ENCODE measurements at regions not wholly inside any gene's neighbourhood (a gene's known extent, or its start where the extent isn't known, plus 50 kb on each side); places are given as distances from the start of the nearest gene placed in this dataset.
"Not testable (repeated sequence)": the region's sequence is repeated elsewhere in the genome, so short reads cannot be mapped to it uniquely, and the experiment has no call there.

DNA sequence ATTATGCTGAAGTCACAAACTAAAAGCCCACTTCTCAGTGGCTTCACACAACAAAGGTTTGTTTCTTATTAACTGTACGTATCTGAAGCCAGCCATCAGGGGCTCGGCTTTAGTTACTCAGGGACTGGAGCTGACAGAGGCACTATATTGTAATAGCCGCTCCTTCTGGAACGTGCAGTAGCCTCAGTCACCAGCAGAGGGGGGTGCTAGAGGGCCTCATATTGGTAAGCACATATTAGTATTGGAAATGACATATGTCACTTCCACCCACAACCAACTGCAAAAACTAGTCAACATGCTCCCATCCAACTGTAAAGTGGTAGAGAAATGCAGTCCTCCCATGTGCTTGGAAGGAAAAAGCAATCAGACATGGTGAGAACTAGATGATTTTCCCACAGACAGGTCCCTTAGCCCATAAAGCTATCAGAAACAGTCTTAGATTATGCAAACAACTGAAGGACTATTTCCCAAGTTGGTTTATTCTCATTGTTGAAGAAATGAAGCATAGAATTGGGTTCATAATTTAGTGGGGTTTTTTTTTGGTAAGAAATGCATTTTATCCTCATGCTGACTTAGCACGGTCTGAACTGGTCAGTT lies 183.6 kb upstream of the G2E3 start:
- peak; percentile 12 for DNase-seq

GRCh38 chr14:30381861-30382480 lies 177.0 kb upstream of the G2E3 start:
- DNase-seq, result no peak

DNA sequence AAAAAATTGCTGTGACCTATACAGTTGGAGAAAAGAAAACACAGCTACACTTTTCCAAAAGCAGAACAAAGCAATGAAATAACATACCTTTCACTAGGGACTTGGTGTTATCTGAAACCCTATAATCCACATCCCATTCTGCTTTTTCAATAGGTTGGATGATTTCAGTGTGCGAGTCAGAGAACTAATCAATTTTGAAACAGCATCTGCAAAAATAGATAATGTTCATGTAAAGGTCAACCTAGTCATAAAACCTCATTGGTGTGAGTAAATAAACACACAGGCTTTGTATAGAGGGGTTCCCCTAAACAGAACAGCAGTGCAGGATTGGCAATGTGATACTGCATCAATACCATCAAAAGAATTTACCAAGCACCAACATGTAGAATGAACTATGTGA lies 173.0 kb upstream of the G2E3 start:
- DNase-seq, result no peak

DNA sequence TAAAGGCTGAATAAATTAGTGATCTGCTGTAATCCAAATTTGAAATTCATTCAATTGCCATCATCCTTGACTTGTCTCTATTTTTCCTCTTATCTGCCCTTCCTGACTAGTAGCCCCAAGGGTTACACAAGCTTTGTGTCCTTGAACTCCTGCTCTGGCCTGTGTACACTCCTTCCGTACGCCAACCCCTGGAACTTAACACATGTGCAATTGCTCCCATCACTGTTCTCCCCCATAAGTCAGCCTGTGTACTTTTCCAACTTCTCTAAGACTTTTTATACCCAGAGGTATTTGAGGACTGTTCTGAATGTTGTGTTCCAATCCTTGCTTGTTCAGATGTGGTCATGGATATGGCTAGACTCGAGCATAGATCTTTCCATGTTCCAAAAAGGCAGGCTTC lies 171.1 kb upstream of the G2E3 start:
- DNase-seq, result no peak

DNA sequence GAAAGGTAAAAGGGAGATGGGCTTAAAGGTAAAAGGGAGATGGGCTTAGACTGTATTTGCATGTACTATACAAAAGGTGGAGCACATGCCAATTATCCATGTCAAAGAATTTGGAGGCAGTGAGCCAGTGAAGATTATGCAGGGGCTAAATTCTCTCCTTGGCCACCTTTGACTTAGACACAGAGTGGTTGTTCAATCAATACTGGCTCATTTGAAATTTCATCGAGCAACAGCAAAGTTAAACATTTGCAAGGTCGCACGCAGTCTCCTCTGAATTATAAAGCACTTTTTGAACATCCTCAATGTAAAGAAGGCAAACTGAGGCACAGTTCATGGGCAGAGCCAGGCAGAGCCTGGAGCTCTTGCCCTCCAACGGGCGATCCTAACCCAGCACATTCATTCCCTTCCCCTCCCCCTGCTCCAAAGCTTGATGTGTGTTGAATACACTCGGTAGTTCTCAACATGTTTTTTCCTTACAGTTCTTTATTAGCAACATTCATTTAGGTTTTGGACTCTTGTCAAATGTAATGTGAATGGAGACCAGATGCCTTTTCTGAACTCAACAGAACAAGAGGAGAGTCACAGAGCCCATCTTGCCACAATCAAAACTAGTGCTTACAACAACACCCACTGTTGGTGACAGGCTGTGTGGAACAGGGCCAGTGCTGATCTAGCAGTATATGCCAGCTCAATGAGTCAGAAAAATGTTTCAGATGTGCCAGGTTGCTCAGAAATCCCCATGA lies 169.7 kb upstream of the G2E3 start:
- DNase-seq, result no peak

GRCh38 chr14:30389877-30390385 lies 169.0 kb upstream of the G2E3 start:
- no peak for DNase-seq

DNA sequence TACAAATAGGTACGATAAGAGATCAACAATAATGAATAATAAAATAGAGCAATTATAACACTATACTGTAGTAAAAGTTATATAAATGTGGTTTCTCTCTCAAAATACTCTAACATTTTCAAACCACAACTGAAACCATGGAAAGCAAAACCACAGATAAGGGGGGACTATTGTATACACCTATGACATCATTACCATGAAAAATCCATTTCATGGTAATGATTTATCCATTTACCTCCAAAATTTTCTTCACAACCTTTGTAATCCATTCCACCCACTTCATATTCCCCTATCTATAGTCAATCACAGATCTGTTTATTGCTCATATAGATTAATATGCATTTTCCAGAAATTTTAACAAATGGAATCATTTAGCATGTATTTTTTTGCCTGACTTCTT lies 163.9 kb upstream of the G2E3 start:
- no peak for DNase-seq

- no peak for DNase-seq
Measured at GRCh38 chr14:30402846-30403245, 156.1 kb upstream of the G2E3 start.

GRCh38 chr14:30403791-30404190 lies 155.2 kb upstream of the G2E3 start:
- no peak for DNase-seq

DNA sequence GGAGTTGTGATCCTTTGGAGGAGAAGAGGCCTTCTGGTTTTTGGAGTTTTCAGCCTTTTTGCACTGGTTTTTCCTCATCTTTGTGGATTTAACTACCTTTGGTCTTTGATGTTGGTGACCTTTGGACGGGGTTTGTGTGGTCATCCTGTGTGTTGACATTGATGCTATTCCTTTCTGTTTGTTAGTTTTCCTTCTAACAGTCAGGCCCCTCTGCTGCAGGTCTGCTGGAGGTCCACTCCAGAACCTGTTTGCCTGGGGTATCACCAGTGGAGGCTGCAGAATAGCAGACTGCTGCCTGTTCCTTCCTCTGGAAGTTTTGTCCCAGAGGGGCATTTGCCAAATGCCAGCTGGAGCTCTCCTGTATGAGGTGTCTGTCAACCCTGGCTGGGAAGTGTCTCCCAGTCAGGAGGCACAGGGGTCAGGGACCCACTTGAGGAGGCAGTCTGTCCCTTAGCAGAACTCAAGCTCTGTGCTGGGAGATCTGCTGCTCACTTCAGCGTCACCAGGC lies 149.4 kb upstream of the G2E3 start:
- DNase-seq, result not testable (repeated sequence)

DNA sequence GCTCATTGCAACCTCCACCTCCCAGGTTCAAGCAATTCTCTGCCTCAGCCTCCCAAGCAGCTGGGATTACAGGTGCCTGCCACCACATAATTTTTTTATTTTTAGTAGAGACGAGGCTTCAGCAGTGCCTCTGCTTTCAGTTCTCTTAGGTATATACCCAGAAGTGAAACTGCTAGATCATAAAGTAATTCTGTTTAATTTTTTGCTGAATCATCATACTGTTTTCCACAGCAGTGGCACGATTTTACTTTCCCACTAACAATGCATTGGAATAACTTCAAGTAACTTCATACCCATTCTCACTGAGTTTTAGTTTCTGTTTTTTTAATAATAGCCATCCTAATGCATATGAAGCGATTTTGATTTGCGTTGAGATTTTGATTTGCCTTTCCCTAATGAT lies 148.0 kb upstream of the G2E3 start:
- no peak for DNase-seq

DNA sequence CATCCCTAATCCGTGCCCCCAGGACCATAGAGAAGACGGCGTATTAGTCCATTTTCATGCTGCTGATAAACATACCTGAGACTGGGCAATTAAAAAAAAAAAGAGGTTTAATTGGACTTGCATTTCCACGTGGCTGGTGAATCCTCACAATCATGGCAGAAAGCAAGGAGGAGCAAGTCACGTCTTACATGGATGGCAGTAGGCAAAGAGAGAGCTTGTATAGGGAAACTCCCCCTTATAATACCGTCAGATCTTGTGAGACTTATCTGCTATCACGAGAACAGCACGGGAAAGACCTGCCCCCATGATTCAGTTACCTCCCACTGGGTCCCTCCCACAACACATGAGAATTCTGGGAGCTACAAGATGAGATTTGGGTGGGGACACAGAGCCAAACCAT lies 145.8 kb upstream of the G2E3 start:
- not testable (repeated sequence) for DNase-seq

GRCh38 chr14:30417121-30417520 lies 141.8 kb upstream of the G2E3 start:
- DNase-seq, result no peak

- no peak for DNase-seq
Measured at GRCh38 chr14:30417999-30418398, 141.0 kb upstream of the G2E3 start.

DNA sequence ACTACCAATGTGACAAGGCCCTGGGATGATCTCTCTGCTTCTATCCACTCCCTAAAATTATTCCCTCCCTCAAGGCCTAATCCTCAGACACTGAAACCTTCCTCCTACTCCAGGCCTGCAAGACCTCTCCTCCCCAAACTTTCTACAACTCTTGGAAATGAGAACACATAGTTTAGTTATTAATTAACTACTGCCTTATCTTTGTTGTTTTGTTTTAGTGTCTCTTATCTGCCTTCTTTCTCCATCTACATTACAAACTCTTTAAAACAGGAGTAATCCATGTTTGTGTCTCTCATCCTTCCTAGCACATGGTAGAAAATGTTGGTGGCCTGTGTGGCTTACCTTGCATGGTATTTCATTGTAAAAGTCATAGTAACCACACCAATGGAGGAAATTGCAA lies 139.9 kb upstream of the G2E3 start:
- no peak for DNase-seq

GRCh38 chr14:30420515-30420914 lies 138.4 kb upstream of the G2E3 start:
- no peak for DNase-seq

GRCh38 chr14:30426463-30426862 lies 132.5 kb upstream of the G2E3 start:
- no peak for DNase-seq

DNA sequence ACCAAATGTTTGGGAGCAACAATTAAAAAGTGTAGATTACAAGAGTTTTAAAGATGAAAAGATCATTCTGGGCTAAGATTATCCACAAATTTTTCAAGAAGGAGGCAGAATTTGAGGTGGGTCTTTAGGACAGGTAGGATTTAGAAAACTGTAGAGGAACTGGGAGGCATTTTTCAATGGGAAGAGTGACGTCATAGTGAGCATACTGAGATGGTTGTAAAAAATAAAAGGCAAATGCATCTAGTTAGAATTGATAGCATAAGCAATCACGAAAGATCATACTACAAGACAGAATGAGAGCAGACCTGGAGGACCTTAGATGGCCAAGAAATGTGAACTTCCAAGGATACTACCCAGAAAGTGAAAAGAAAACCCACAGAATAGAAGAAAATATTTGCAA lies 131.6 kb upstream of the G2E3 start:
- no peak for DNase-seq

DNA sequence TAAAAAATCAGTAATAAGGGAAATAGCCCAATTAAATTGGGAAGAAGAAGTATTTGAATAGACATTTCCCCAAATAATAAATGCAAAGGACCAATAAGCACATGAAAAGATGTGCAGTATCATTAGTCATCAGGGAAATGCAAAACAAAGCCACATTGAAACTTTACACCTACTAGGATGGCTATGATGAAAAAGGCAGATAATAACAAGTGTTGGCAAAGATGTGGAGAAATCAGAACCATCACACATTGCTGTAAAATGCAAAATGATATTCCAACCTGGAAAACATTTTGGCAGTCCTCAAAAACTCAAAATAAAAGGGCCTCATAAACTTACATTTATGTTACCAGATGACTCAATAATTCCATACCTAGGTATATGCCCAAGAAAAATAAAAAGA lies 131.1 kb upstream of the G2E3 start:
- no peak for DNase-seq

DNA sequence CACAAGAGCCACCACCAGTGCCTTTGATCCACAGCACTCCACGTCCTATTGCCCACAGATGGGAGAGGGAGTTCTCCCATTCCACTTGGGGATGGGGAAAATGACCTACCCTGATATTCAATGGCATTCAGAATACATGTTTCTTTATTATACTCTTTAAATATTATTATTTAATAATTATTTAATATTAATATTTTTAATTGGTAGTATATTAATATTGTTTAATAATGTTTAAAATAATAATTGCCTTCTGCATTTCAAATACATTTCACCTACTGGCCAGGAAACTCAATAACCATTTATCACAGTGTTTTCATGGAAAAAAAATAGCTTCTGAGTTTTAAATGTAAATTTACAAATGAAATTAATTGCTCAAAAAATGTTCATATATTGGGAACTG lies 127.4 kb upstream of the G2E3 start:
- no peak for DNase-seq

GRCh38 chr14:30440961-30441360 lies 118.0 kb upstream of the G2E3 start:
- DNase-seq, result no peak

DNA sequence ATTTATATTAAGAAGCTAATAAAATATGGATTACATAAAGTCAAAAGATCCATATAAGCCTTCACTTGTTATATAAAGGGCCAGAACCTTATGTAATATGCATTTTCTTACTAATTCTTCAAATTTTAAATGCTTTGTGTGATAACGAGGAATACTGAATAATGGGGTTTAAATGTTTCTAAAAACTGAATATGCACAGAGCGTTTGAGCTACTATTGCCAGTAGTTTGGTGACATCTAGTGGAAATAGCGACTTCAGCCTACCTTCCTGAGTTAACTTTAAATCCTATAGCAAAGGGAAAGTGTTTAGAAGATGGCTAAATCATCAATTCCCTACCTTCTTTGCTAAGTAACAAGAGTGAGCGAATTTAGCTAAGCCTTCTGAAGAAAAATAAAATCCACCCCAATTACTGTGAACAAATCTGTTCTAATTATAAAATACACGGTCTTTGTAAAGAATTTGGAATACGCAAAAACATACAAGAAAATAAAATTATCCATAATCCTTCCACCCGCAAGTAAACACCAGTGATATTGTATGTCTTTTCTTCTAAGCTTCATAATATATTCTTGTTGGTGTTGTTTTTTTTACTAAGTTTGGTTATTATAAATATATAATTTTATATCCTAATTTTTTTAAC lies 115.5 kb upstream of the G2E3 start:
- DNase-seq, result no peak

DNA sequence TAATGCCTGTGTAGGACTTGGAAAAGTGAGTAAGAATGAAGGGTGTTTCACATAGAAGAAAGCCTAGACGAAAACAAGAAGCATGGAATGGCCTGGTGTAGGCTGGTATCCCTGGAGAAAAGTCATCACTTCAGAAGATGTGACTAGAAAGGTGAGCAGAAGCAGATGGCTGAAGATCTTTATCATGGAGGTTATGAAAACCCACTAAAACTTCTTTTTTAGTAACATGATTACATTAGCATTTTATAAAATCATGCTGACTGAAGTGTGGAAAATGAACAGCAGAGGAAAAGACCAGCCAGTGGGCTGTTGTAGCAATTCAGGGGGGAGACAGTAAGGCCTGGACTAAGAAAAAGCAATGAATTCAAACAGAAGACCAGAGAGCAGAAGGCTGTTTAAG lies 114.5 kb upstream of the G2E3 start:
- no peak for DNase-seq

Measured in NCI-H524 treated with DMSO at 0.1 percent for 48 hours (cell line).